ENCODE measurements at regions not wholly inside any gene's neighbourhood (a gene's known extent, or its start where the extent isn't known, plus 50 kb on each side); places are given as distances from the start of the nearest gene placed in this dataset.

DNA sequence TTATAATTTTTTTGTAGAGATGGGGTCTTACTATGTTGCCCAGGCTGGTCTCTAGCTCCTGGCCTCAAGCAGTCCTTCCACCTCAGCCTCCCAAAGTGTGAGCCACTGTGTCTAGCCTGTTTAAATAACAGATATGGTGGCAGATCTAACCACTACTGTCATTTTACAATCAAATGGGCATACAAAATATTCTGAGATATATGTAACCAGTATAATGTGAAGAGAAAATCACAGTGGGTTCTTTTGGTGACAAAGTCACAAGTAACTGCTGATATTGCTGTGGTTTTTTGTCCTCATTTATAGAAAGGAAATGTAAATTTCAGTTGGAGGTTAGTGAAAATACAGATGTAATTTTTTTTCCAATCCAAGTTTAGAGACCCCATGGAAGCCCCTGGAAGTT lies 58.6 kb upstream of the ARHGEF3 start:
- TF ChIP-seq GABPA (IDR thresholded peaks at IDR 0.05; ENCODE audit: low read depth) (no peak), POLR2AphosphoS5 (IDR thresholded peaks at IDR 0.05; ENCODE audit: low read depth) (no peak)
- TF ChIP-seq, protein P1, sequence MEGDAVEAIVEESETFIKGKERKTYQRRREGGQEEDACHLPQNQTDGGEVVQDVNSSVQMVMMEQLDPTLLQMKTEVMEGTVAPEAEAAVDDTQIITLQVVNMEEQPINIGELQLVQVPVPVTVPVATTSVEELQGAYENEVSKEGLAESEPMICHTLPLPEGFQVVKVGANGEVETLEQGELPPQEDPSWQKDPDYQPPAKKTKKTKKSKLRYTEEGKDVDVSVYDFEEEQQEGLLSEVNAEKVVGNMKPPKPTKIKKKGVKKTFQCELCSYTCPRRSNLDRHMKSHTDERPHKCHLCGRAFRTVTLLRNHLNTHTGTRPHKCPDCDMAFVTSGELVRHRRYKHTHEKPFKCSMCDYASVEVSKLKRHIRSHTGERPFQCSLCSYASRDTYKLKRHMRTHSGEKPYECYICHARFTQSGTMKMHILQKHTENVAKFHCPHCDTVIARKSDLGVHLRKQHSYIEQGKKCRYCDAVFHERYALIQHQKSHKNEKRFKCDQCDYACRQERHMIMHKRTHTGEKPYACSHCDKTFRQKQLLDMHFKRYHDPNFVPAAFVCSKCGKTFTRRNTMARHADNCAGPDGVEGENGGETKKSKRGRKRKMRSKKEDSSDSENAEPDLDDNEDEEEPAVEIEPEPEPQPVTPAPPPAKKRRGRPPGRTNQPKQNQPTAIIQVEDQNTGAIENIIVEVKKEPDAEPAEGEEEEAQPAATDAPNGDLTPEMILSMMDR (IDR thresholded peaks at IDR 0.05; ENCODE audit: insufficient read depth, low read length), result no peak
- TF ChIP-seq, protein P2, sequence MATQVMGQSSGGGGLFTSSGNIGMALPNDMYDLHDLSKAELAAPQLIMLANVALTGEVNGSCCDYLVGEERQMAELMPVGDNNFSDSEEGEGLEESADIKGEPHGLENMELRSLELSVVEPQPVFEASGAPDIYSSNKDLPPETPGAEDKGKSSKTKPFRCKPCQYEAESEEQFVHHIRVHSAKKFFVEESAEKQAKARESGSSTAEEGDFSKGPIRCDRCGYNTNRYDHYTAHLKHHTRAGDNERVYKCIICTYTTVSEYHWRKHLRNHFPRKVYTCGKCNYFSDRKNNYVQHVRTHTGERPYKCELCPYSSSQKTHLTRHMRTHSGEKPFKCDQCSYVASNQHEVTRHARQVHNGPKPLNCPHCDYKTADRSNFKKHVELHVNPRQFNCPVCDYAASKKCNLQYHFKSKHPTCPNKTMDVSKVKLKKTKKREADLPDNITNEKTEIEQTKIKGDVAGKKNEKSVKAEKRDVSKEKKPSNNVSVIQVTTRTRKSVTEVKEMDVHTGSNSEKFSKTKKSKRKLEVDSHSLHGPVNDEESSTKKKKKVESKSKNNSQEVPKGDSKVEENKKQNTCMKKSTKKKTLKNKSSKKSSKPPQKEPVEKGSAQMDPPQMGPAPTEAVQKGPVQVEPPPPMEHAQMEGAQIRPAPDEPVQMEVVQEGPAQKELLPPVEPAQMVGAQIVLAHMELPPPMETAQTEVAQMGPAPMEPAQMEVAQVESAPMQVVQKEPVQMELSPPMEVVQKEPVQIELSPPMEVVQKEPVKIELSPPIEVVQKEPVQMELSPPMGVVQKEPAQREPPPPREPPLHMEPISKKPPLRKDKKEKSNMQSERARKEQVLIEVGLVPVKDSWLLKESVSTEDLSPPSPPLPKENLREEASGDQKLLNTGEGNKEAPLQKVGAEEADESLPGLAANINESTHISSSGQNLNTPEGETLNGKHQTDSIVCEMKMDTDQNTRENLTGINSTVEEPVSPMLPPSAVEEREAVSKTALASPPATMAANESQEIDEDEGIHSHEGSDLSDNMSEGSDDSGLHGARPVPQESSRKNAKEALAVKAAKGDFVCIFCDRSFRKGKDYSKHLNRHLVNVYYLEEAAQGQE (IDR thresholded peaks at IDR 0.05; ENCODE audit: insufficient replicate concordance, low read depth), result no peak

All from HL-60 (cell line).